Right atrium auricular region (tissue), 2 donors: ENCODE measurements at regions not wholly inside any gene's neighbourhood (a gene's known extent, or its start where the extent isn't known, plus 50 kb on each side); places are given as distances from the start of the nearest gene placed in this dataset.

Experiments used
- DNase-seq: peaks from one replicate; pipeline ENCODE4 v3.0.0-alpha.2; 2019; ENCODE audit warnings: low spot score
- H3K27ac ChIP-seq, 2 donors: fragments of 200-600 bp; sonication (generic); 1 replicate in 1 of 2; 2 replicates in 1 of 2; pipeline ENCODE4 v1.5.1; 2016 to 2019
- H3K27me3 ChIP-seq, 2 donors: fragments of 200-600 bp; sonication (generic); one replicate each; pipeline versions ENCODE4 v1.5.1 to v1.6.0; 2017 to 2019
- H3K36me3 ChIP-seq: fragments of 200-600 bp; sonication (generic); one replicate; pipeline ENCODE4 v1.5.1; 2016
- H3K4me1 ChIP-seq, 2 donors: fragments of 200-600 bp; sonication (generic); one replicate each; pipeline versions ENCODE4 v1.5.1 to v1.6.0; 2017 to 2019
- H3K4me3 ChIP-seq, 2 donors: fragments of 200-600 bp; sonication (generic); 1 replicate in 1 of 2; 2 replicates in 1 of 2; pipeline ENCODE4 v1.5.1; 2017 to 2019; ENCODE audit warnings: mild to moderate bottlenecking in 1 of 2, moderate library complexity in 1 of 2
- H3K9me3 ChIP-seq, 2 donors: fragments of 200-600 bp; sonication (generic); one replicate each; pipeline ENCODE4 v1.5.1; 2019
- TF ChIP-seq, protein P1 (sequence below), 2 donors: fragments of 200-600 bp; sonication (generic); IDR thresholded peaks; one replicate each; pipeline ENCODE4 v1.5.1; 2019; ENCODE audit warnings: antibody characterized with exemption in 2 of 2

DNA sequence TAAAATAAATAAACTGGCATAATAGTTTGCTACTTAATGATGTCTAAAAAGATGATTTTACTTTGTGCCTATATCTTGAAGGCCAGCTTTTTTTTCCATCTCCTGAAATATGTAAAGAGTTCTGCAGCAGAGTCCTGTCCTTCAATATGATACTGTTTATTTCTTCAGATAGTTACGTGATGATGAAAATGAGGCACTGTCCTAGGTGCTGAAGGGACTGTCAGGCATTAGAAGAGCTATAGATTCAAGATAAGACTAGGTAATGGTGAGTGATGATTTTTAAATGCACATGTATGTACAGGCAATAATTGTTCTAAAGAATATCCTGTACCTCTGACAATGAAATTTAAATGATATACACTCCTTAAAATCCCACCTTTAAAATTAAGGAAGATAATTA lies 326.9 kb upstream of the DNAJC19 start:
- no peaks in the 10 kb centered on the region for H3K27me3 ChIP-seq
- H3K36me3 ChIP-seq, result no peaks in the 10 kb centered on the region
- no peak overlapping the region for H3K4me3 ChIP-seq
- DNase-seq, result no peak
- TF ChIP-seq, protein P1, sequence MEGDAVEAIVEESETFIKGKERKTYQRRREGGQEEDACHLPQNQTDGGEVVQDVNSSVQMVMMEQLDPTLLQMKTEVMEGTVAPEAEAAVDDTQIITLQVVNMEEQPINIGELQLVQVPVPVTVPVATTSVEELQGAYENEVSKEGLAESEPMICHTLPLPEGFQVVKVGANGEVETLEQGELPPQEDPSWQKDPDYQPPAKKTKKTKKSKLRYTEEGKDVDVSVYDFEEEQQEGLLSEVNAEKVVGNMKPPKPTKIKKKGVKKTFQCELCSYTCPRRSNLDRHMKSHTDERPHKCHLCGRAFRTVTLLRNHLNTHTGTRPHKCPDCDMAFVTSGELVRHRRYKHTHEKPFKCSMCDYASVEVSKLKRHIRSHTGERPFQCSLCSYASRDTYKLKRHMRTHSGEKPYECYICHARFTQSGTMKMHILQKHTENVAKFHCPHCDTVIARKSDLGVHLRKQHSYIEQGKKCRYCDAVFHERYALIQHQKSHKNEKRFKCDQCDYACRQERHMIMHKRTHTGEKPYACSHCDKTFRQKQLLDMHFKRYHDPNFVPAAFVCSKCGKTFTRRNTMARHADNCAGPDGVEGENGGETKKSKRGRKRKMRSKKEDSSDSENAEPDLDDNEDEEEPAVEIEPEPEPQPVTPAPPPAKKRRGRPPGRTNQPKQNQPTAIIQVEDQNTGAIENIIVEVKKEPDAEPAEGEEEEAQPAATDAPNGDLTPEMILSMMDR (IDR thresholded peaks at IDR 0.05), result no peak
- H3K27ac ChIP-seq, result no peak overlapping the region
- no peaks in the 10 kb centered on the region for H3K4me1 ChIP-seq
- no peaks in the 10 kb centered on the region for H3K9me3 ChIP-seq

DNA sequence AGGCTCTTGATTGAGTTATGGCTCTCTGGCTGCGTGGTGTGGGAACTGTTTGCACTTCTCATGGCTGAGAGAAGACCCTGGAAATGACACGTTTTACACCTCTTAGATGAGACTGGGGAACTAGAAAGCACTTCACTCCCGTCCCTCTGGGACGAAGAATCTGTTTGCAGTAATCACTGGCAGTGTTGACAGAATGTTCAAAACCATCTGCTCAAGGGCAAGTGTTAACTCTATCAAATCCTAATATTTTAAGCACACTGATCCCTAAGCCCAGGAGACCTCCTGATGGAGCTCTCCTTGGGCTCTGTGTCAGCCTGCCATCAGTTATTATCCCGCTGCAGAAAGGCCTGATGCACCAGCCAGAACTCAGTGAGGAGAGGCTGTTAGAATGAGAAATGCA lies 323.8 kb upstream of the DNAJC19 start:
- H3K36me3 ChIP-seq, result no peaks in the 10 kb centered on the region
- no peak overlapping the region for H3K27ac ChIP-seq
- H3K27me3 ChIP-seq, result no peaks in the 10 kb centered on the region
- no peak for DNase-seq
- H3K4me1 ChIP-seq, result no peaks in the 10 kb centered on the region
- H3K9me3 ChIP-seq, result no peaks in the 10 kb centered on the region
- H3K4me3 ChIP-seq, result no peak overlapping the region
- TF ChIP-seq, protein P1 (IDR thresholded peaks at IDR 0.05), result no peak

DNA sequence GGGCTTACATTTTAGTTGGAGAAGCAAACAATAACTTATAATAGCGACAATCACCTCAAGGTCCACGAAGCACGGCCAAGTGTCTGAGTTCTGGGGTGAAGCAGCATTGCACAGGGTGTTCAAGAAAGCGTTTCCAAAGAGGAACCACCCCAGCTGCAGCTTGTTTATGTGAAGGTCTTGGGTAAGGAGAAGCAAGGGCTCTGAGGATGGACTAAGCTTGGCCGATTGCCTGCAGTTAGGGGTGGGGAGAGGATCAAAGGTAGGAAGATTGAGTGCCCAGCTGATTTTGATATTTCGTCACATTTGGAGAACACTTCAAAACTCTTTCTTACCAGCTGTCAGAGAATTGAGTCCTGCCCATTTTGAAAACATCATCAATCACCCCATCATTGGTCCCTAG lies 321.6 kb upstream of the DNAJC19 start:
- no peaks in the 10 kb centered on the region for H3K9me3 ChIP-seq
- H3K27ac ChIP-seq, result no peak overlapping the region
- TF ChIP-seq, protein P1 (IDR thresholded peaks at IDR 0.05), result no peak
- H3K4me1 ChIP-seq, result no peaks in the 10 kb centered on the region
- no peak overlapping the region for H3K4me3 ChIP-seq
- no peaks in the 10 kb centered on the region for H3K36me3 ChIP-seq
- no peaks in the 10 kb centered on the region for H3K27me3 ChIP-seq
- no peak for DNase-seq

DNA sequence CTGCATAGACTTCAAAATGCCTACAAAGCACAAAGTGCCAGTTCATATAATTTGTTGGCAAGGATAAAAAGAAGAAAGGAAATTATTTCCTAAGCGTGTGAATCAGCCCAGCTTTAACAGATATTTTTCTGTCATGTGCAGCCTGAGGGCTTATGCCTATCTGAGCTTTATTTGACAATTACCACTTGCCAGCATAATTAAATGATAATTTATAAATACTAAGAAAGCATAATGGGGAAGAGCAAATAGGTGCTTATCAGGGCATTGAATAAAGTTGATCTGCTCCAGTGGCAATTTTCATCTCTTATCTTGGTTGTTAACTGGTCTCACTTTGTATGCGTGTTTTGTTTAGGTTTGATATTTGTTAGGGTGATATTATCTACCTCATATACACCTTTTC lies 313.4 kb upstream of the DNAJC19 start:
- H3K27ac ChIP-seq, result no peak overlapping the region
- no peaks in the 10 kb centered on the region for H3K4me1 ChIP-seq
- no peaks in the 10 kb centered on the region for H3K36me3 ChIP-seq
- H3K27me3 ChIP-seq, result no peaks in the 10 kb centered on the region
- no peak for DNase-seq
- no peaks in the 10 kb centered on the region for H3K9me3 ChIP-seq
- TF ChIP-seq, protein P1 (IDR thresholded peaks at IDR 0.05), result no peak
- H3K4me3 ChIP-seq, result no peak overlapping the region

DNA sequence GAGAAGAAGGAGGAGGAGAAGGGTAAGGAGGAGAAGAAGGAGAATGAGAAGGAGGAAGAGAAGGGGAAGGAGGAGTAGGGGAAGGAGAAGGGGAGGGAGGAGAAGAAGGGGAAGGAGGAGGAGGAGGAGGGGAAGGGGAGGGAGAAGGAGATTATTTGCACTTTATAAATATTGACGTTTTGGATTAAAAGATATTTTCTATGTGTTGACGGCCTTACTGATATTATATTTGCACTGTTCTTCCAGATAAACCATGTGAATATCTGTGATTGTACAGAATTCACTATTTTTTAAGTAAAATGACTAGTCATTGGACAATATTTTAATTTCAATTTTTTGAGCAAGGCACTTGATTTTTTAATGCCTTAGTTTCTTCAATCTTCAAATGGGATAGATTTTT lies 310.5 kb upstream of the DNAJC19 start:
- TF ChIP-seq, protein P1 (IDR thresholded peaks at IDR 0.05), result no peak

DNA sequence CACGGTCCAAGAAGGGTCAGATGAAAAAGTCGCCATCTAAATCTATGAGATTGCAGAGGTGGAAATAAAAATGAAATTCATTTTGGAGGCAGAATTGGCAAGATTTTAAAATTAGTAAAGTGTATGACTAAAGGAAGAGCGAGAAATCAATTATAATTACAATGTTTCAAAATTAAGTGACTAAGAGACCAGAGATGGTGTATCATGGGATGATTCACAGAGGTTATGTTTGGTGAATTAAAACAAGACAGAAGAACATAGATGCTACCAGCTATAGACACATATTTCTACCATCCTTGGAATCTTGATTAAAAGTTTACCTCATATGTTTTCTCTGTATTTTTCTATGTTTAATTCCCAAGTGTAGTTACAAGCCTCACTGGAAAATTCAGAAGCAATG lies 308.9 kb upstream of the DNAJC19 start:
- Histone ChIP-seq H3K36me3 (no peaks in the 10 kb centered on the region), H3K27ac (no peak overlapping the region), H3K4me1 (no peaks in the 10 kb centered on the region), H3K9me3 (no peaks in the 10 kb centered on the region), H3K4me3 (no peak overlapping the region), H3K27me3 (no peaks in the 10 kb centered on the region)
- TF ChIP-seq, protein P1 (IDR thresholded peaks at IDR 0.05), result no peak
- no peak for DNase-seq

More for the DNA sequence above, 310.5 kb upstream of the DNAJC19 start:
- DNase-seq, result no peak
- no peaks in the 10 kb centered on the region for H3K4me1 ChIP-seq
- H3K27ac ChIP-seq, result no peak overlapping the region
- no peaks in the 10 kb centered on the region for H3K27me3 ChIP-seq
- no peaks in the 10 kb centered on the region for H3K36me3 ChIP-seq
- H3K9me3 ChIP-seq, result no peaks in the 10 kb centered on the region
- no peak overlapping the region for H3K4me3 ChIP-seq
